NCI-H1417 treated with DMSO at 0.1 percent for 48 hours (cell line): ENCODE measurements at regions not wholly inside any gene's neighbourhood (a gene's known extent, or its start where the extent isn't known, plus 50 kb on each side); places are given as distances from the start of the nearest gene placed in this dataset.

Experiments
- DNase-seq: peaks from one replicate; lab custom pipeline; 2025; lab: John Stamatoyannopoulos, UW

DNA sequence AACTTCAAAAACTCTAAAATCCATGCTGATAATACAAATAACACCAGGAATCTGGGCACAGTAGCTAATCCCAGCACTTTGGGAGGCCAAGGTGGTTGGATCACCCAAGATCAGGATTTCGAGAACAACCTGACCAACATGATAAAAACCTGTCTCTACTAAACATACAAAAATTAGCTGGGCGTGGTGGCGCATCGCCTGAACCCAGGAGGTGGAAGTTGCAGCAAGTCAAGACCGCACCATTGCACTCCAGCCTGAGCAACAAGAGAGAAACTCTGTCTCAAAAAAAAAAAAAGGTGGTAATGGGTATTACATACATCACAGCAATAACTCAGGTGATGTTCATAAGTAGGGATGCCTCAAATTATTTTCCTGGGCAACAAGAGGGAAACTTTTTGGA is 315.0 kb upstream of the MEOX2 start:
- DNase-seq, result no peak

DNA sequence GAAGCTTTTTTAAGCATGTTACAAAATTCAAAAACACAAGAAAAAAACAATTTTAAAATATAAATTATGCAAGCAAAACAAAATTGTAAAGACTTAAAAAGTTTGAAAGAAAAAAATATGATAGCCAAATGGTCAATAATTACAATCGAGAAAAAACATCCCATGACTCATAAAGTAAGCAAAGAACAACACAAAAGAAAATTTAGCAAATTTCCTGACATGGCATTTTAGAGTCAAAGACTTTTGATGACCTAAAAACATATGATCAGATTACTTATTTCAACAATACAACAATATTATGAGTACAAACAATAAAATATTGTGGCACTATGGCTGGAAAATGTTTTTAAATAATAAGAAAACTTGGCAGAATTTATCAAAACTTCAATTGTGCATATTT is 312.1 kb upstream of the MEOX2 start:
- DNase-seq, result no peak

DNA sequence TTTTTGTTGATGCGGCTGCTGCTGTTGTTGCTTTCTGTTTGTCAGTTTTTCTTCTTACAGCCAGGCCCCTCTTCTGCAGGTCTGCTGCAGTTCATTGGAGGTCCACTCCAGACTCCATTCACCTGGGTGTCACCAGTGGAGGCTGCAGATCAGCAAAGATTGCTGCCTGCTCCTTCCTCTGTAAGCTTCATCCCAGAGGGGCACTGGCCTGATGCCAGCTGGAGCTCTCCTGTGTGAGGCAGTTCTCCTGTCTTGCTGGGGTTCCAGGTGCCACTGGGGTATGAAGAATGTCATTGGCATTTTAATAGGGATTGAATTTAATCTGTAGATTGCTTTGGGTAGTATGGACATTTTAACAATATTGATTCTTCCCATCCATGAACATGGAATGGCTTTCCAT is 308.5 kb upstream of the MEOX2 start:
- DNase-seq, result no peak

DNA sequence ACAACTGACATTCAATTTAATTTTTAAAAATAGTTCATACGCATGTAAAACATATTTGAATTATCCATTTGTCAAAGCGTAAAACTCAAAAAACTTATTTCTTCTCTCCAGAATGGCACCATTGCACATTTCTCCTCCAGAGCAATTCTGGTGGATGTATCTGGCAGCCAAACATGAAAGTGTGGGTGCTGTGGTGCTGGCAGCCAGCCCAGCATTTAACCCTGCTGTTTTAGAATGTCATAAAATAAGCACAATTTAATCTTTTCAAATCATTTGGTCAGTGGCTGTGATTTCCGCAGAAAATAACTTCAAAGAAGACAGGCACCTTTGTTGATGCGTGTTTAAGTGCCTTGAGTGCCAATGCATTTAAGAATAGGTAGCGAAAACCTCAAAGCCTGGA is 302.7 kb upstream of the MEOX2 start:
- no peak for DNase-seq

DNA sequence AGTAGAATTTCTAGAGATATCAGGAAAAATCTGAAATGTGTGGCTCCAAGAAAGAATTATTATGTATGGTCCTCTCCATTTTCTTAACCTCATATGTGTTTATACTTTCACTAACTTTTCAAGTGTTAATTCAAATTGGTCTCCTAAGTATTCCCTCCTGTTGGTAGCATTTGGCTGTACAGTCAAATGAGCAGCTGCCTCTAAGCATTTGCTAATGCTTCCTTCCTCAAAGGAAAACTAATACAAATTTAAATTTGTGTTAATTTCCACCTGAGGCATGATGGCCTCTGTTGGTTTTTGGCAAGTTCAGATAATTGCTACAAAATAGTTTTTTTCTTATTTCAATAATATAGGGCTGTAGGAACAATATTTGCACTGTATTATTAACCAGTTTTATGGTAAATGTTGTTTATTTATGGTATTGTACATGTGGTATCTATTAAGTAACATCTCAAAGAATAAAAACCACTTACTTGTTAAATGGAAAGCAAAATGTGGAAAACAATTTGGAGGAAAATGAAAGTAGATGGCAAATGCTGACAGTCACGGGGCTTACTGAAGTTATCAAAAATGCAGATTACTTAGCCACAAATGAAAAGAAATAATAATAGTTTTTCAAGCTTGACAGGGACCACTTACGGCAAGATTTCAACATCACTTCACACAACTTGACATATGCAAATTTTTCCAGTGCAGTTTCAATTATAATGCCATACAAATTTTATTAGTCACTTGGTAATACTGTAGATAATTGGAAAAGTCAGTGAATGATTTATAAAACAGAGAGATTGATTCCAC is 299.3 kb upstream of the MEOX2 start:
- no peak for DNase-seq

DNA sequence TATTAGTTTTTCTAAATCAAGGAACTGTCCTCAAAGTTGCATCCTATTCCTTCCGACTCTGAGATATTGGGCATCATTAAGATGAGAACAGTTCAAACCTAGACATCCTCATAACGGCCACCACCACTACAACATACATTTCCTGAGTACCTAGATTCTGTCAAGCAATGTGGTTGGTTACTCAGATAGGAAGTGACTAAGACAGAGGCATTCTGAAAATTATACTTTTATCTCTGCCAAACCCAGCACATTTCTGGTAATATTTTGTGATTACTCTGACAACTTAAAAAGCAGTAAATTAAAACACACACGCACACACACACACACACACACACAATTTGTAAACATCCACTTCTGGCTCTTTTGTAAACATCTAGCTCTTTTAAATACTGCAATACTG is 291.2 kb upstream of the MEOX2 start:
- DNase-seq, result no peak

DNA sequence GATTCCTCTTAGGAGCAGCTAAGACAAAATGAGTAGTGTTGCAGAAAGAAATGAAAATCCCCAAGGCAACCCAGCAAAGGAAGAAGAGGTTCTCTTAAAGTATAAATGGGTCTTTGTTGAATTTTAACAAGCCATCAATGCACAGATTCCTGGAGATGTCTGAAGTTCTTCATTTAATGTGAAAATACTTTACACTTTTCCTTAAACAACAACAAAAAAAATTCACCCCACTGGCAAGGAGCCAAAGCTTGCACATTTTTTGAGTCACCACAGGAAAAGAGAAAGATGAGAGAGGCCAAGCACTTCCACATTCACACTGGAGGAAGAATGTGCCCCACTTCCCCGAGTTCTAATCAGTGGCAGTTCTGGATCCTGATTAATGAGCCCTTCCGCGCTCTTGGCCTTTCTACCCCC is 286.4 kb upstream of the MEOX2 start:
- no peak for DNase-seq

DNA sequence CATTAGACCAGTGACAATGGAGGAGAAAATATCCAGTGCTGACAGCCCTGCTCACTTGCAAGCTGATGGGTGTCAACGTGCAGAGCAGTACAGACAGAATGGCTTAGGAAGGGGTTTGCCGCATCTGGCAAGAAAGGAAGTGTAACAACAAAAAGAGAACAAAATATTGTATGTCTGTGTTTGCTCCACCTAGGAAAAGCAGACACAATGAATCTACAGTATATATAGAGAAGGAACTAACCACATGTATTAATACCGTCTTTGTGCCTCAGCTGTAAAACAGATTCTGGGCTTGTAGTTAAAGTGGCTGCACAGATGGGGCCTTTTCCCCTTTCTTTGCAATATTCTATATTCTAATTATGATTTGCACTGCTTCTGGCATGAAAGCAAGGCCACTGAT is 281.1 kb upstream of the MEOX2 start:
- no peak for DNase-seq

DNA sequence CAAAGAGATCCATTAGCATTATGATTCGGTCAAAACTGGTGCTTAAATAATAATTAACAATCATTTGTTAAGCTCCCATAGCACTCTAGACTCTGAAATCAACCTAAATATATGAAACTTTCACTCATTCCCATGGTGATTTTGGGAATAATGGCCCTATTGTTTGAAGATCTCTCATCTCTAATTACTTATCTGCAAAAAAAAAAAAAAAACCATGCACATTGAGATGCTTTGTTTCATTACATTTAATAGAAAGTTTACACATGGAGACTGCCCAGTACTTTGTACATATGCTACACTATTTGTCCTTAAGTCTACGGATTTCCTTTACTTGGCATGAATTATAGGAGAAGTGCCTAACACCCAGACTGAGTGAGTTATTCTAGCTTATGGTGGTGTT is 280.6 kb upstream of the MEOX2 start:
- DNase-seq, result no peak

DNA sequence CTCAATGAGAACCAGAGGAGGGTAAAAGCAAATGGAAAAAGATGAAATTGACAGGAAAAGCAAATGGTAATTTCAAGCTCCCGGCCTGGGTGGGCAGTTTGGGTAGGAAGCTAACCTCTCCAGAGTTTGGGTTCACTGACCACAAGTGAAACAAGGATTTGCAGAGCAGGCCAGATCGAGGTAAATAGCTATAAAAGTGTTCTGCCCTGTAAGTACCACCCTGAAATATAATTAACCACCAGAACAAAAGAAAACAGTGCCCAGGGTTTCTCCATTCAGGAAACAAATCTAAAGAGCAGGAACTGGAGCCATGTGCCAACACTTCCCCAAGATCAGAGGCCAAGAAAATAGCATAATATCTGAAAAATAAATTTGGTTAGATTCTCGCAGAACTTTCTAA is 276.7 kb upstream of the MEOX2 start:
- DNase-seq, result no peak

DNA sequence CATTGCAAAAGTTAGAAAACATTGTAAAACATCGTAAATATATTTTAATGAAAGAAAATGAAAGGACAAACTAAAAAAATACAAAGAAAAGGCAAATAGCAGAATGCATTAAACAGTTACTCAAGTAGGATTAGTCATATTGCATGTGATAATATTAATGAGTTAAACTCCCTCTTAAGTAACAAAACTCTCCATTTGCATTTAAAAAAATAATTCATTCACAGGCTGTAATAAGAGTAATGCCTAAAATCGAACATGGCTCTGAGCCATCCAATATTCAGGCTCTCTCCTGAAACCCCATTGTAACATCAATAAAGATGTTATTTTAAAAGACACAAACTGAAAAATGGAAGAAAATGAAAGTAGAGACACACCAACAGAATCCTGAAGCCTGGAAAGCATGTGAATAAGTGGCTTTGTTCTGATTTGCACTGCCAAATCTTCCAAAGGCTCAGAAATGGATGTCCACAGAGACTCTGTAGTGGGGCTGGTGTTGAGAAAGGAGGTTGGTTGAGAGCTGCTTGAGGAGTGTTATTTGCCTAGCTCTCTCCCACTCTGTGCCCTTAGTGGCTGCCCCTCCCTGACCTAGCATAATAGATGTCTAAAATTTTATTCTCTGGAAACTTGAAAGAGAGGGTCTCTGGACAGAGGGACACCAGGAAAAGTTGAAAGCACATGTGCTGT is 268.3 kb upstream of the MEOX2 start:
- no peak for DNase-seq

DNA sequence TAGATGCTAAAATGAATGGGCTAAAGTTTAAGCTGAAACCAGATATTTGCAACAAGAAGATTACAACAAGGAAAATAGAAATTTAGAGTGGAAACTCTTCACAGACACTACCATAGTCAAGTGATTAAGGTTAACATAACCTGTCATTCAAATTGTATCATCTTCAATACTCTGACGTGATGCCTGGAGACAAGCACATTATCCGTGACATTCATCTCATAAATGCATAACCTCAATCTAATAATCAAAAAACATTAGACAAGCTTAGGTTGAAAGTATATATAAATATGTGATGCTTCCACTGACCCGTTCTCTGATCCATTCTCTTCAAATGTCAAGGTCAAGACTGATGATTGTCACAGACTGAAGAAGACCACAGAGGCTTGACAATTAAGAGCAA is 263.8 kb upstream of the MEOX2 start:
- DNase-seq, result no peak

DNA sequence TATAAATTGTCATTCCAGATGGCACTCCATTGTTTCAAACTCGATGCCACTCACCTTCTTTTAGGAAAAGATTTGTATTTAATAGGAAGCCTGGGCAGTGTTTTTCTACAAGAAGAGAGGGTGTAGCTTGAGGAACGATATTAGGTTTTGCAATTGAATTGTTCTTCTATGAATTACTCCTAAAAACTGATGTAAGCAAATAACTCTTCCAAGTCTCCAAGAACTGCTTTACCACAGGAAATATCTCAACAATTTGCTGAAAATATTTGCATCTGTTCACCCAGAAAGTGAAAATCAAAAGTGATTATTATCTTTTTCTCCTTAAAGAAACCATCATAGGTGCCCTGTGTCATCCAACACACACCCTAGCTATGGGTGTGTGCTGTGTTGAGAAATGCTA is 261.3 kb upstream of the MEOX2 start:
- no peak for DNase-seq

DNA sequence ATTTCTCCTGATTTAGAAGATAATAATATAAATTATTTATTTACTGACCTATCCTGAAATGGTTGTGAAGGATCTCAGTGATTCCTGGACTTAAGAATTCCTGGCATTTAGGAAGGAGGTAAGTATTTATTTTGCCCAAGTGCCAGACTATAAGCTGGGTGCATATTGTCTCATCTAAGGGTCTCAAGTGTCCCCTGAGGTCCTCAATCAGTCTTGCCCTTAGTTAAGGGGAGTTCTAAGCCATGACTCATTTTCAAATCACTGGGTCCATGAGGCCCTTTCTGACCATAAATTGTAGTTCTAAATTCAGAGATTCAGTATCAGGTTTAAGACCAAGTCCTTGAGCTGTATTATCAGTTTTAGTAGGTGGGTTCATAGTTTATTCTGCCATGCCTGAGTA is 251.6 kb upstream of the MEOX2 start:
- no peak for DNase-seq

DNA sequence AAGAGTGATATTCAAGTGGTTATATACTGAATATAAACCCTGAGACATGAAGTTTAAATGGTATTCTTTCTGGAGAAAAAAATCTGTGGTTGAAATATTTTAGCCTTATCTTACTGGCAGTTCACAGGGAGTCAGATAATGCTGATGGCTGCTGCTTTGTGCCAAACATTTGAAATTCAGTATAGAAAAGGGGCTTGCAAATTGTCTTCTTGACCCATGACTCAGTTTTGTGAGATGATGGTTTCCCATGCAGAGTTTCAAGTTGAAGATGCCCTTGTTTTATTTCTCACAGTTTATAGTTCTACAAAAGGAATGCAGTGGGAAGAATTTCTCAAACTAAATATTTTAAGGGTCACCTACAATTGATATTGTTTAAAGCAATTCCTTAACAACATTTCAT is 251.1 kb upstream of the MEOX2 start:
- DNase-seq, result no peak

DNA sequence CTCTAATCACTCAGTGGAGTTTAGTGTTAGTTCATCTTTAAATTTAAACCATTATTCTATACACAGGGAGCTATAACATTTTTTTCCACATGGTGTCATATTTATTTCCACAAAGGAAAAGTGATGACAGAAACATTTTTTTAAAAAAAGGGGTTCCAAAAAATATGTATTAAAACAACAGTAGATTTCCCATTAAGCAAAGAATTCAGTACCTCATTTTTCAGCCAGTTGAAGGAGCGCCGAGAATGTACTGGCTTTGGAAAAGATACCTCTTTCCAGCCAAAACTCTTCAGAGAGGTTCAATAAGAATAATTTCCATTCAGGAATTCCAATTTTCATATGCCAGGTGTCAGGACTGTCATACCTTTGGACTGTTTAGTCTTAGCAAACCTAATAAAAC is 250.5 kb upstream of the MEOX2 start:
- DNase-seq, result no peak

DNA sequence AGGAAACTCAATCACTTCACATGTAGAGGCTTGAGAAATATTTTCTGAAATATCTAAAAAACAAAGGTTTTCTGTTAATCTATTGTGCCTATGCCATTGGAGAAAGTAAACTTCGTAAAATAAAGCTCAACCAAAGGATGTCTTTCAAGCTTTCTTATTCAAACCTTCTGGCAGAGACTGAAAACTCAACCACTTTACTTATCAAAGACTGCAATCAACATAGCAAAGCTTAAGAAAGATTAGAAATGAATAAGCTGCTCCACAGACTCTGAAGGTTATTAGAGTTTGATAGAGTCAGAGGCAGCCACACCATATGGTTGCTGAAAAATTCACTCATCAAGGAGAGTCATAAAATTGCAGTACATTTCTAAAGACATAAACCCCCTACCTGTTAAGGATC is 245.8 kb upstream of the MEOX2 start:
- no peak for DNase-seq

DNA sequence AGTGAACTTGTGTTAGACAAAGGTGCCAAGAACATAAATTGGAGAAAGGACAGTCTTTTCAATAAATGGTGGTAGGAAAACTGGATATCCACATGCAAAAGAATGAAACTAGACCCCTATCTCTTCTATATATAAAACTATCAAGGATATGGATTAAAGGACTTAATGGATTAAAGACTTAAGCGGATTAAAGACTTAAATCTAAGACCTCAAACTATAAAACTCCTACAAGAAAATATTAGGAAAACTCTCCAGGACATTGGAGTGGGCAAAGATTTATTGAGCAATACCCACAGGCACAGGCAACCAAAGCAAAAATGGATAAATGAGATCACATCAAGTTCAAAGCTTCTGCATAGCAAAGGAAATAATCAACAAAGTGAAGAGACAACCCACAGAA is 242.9 kb upstream of the MEOX2 start:
- DNase-seq, result no peak

DNA sequence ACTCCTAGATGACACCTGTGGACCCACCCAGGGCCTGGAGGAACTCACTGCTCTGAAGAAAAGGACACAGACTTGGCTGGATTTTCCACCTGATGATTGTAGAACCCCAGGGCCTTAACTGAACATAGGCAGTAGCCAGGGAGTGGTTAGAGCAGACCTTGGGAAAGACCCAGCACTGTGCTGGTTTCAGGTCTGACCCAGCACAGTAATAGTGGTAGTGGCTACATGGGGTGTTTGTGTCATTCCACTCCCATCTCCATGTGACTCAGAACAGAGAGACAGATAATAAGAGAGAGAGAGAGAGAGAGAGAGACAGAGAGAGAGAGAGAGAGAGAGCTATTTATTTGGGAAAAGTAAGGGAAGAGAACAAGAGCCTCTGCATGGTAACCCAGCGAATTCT is 239.1 kb upstream of the MEOX2 start:
- DNase-seq, result no peak

DNA sequence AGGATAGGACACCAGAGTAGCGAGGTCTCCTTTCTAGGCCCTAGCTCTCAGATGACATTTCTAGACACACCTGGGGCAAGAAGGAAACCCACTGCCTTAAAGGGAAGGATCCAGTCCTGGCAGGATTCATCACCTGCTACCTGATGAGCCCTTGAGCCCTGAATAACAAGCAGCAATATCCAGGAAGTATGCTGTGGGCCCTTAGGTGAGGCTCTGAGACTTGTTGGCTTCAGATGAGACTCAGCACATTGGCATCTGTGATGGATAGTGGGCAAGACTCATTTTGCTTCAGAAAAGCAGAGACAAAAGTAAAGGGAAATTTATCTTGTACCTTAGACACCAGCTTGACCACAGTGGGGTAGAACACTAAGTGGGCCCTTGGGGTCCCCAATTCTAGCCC is 238.4 kb upstream of the MEOX2 start:
- no peak for DNase-seq

DNA sequence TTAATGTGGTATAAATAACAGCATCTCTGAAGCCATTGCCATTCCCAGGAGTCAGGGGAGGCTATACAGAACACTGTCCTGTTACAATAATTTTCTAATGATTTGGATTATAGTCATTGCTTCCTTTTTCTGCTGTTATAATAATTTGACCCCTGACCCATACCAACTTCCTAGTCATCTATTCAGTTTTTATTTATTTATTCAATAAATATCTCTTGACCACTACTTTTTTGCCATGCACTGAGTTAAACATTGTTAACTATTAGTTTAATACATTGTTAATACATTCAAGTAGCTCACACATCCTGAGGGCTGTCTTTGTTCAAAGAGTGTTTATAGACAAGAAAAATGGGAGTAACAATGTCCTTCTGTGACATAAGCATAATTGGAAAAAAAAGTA is 235.5 kb upstream of the MEOX2 start:
- DNase-seq, result no peak

DNA sequence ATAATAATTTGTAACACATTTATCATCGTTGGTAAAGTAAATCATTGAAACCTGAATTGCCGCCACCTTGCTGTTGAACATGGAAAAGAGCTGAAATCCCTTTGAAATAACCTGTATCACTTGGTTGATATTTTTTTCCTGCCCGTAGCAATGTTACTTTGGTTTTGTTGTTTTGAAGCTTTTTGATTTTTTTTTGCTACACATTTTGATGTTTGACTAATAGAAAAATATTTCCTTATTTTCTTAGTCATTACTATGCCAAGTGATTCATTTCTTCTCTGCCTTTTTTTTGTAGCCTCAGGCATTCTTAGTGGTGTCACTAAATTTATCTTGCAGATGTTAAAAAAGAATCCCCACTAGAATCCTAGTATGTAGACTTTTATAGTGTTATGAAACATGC is 235.1 kb upstream of the MEOX2 start:
- DNase-seq, result no peak

DNA sequence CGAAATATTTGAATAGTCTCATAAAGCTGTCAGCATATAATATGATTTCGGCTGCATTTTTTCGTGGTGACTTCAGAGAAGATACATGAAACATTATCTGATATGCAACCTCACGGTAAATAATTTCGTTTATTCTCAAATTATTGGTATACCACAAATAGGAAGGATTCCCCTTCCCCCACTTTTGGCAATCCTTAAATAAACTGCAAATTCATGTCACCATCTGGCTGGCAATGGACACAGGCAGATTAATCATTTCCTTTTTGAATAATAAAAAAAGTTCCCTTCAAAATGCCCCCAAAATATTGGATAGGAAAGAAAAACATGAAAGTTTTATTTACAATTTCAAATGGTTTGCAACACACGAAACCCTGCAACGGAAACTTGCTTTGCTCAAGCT is 234.5 kb upstream of the MEOX2 start:
- DNase-seq, result no peak
